Head of caudate nucleus (tissue), 42 donors: ENCODE measurements at regions not wholly inside any gene's neighbourhood (a gene's known extent, or its start where the extent isn't known, plus 50 kb on each side); places are given as distances from the start of the nearest gene placed in this dataset.

Source experiments
- DNase-seq, 42 donors: peaks; one replicate each; pipeline versions ENCODE4 v3.0.0 to v3.0.0-alpha.2; 2020 to 2021; ENCODE audit warnings: mixed read lengths in 7 of 42
- intact Hi-C: fragments of 100-400 bp; cut with DNase I; formaldehyde crosslinking; loops from one replicate; pipeline ENCODE4 v1.15.0; 2022

- intact Hi-C loops = no loop called here
- DNase-seq = no peak
These were observed 80.5 kb upstream of the AFF3 start for GRCh38 chr2:100222844-100223243.

- intact Hi-C loops = no loop called here
- no peak for DNase-seq
These were observed 76.2 kb upstream of the AFF3 start for GRCh38 chr2:100218552-100218951.

- intact Hi-C loops = no loop called here
These were observed 74.9 kb upstream of the AFF3 start for GRCh38 chr2:100217323-100217722.

GRCh38 chr2:100216015-100216414 lies 73.6 kb upstream of the AFF3 start:
- intact Hi-C loops = no loop called here
- DNase-seq = no peak

More at GRCh38 chr2:100217323-100217722, 74.9 kb upstream of the AFF3 start:
- DNase-seq = no peak

- intact Hi-C loops = no loop called here
- no peak for DNase-seq
These were observed 73.0 kb upstream of the AFF3 start for GRCh38 chr2:100215371-100215770.

- intact Hi-C loops = no loop called here
- peak in 5 of 42 donors; percentile 7 to 28 (median 20) for DNase-seq
These were observed 72.0 kb upstream of the AFF3 start for GRCh38 chr2:100214265-100214971.

GRCh38 chr2:100213595-100213994 lies 71.2 kb upstream of the AFF3 start:
- DNase-seq = no peak
- intact Hi-C loops = no loop called here

GRCh38 chr2:100212850-100213249 lies 70.5 kb upstream of the AFF3 start:
- intact Hi-C loops = no loop called here
- no peak for DNase-seq

GRCh38 chr2:100211521-100211920 lies 69.1 kb upstream of the AFF3 start:
- no peak for DNase-seq
- intact Hi-C loops = no loop called here

- DNase-seq = no peak
- intact Hi-C loops = no loop called here
These were observed 65.9 kb upstream of the AFF3 start for GRCh38 chr2:100208141-100208770.

GRCh38 chr2:100207411-100207885 lies 65.1 kb upstream of the AFF3 start:
- intact Hi-C loops = no loop called here
- DNase-seq = no peak

- intact Hi-C loops = no loop called here
- no peak for DNase-seq
These were observed 64.4 kb upstream of the AFF3 start for GRCh38 chr2:100206731-100207255.

- intact Hi-C loops = no loop called here
- DNase-seq = no peak
These were observed 62.8 kb upstream of the AFF3 start for GRCh38 chr2:100205174-100205573.

GRCh38 chr2:100202567-100202966 lies 60.2 kb upstream of the AFF3 start:
- intact Hi-C loops = no loop called here
- no peak for DNase-seq

GRCh38 chr2:100200985-100201384 lies 58.6 kb upstream of the AFF3 start:
- no peak for DNase-seq
- intact Hi-C loops = no loop called here

GRCh38 chr2:100199421-100199820 lies 57.0 kb upstream of the AFF3 start:
- intact Hi-C loops = no loop called here

GRCh38 chr2:100198461-100199230 lies 56.3 kb upstream of the AFF3 start:
- DNase-seq = no peak
- intact Hi-C loops = no loop called here

More at GRCh38 chr2:100199421-100199820, 57.0 kb upstream of the AFF3 start:
- DNase-seq = no peak

GRCh38 chr2:100197631-100198153 lies 55.3 kb upstream of the AFF3 start:
- intact Hi-C loops = no loop called here
- peak in 32 of 42 donors; percentile 12 to 63 (median 36) for DNase-seq

- intact Hi-C loops = no loop called here
- no peak for DNase-seq
These were observed 54.5 kb upstream of the AFF3 start for GRCh38 chr2:100196786-100197494.
